ENCODE measurements at regions not wholly inside any gene's neighbourhood (a gene's known extent, or its start where the extent isn't known, plus 50 kb on each side); places are given as distances from the start of the nearest gene placed in this dataset.
A peak's percentile ranks its signal among the peaks of the same experiment; 100 is the strongest.

- Mint-ChIP-seq H3K36me3 (ENCODE audit: low read depth, unreplicated experiment) (no peaks in the 10 kb centered on the region), H3K4me3 (ENCODE audit: unreplicated experiment) (no peak overlapping the region), H3K4me1 (ENCODE audit: low read depth, unreplicated experiment) (peaks cover 21% of the 10 kb centered on the region), H3K27me3 (ENCODE audit: low read depth, unreplicated experiment) (peaks cover 2% of the 10 kb centered on the region), H3K27ac (ENCODE audit: unreplicated experiment) (no peak overlapping the region), H3K9me3 (ENCODE audit: unreplicated experiment) (no peaks in the 10 kb centered on the region)
- FAIRE-seq (no peak), DNase-seq (ENCODE audit: low read depth) (no peak)
- H3K9me3 ChIP-seq (ENCODE audit: insufficient read depth, low read depth, low read length): no peaks in the 10 kb centered on the region
- H3K27me3 ChIP-seq (ENCODE audit: insufficient read depth, low read length): no peaks in the 10 kb centered on the region
- no peak overlapping the region for H3K4me3 ChIP-seq (ENCODE audit: insufficient read depth, low read depth, low read length)
- no peak overlapping the region for H3K9ac ChIP-seq (ENCODE audit: low read length)
- TF ChIP-seq CTCF (IDR thresholded peaks at IDR 0.05; ENCODE audit: insufficient read depth, low read depth, low read length): no peak
- TF ChIP-seq EZH2 (IDR thresholded peaks at IDR 0.05; ENCODE audit: insufficient read depth, low read length): no peak
- H2AFZ ChIP-seq (ENCODE audit: low read depth, low read length): no peak overlapping the region
- H4K20me1 ChIP-seq (ENCODE audit: insufficient read depth, low read length): no peaks in the 10 kb centered on the region
- peaks cover 20% of the 10 kb centered on the region for H3K4me1 ChIP-seq (ENCODE audit: insufficient read depth, low read length)
- no peak overlapping the region for H3K27ac ChIP-seq (ENCODE audit: low read depth, low read length)
- H3K36me3 ChIP-seq (ENCODE audit: insufficient read depth, low read length): no peaks in the 10 kb centered on the region
- H3K79me2 ChIP-seq (ENCODE audit: insufficient read depth, low read length): no peaks in the 10 kb centered on the region
- no peak overlapping the region for H3K4me2 ChIP-seq (ENCODE audit: low read length)
These were observed 111.8 kb downstream of the B3GNT2 start for GRCh38 chr2:62307469-62308389.

GRCh38 chr2:62306751-62307468 is 111.0 kb downstream of the B3GNT2 start:
- H3K4me2 ChIP-seq (ENCODE audit: low read length): peak overlapping the region; percentile 54
- peaks cover 21% of the 10 kb centered on the region for H3K4me1 Mint-ChIP-seq (ENCODE audit: low read depth, unreplicated experiment)
- H3K79me2 ChIP-seq (ENCODE audit: insufficient read depth, low read length): no peaks in the 10 kb centered on the region
- H3K9ac ChIP-seq (ENCODE audit: low read length): no peak overlapping the region
- H3K27me3 Mint-ChIP-seq (ENCODE audit: low read depth, unreplicated experiment): peaks cover 2% of the 10 kb centered on the region
- H3K4me3 ChIP-seq (ENCODE audit: insufficient read depth, low read depth, low read length): no peak overlapping the region
- no peaks in the 10 kb centered on the region for H3K9me3 ChIP-seq (ENCODE audit: insufficient read depth, low read depth, low read length)
- H3K36me3 ChIP-seq (ENCODE audit: insufficient read depth, low read length): no peaks in the 10 kb centered on the region
- FAIRE-seq (no peak), DNase-seq (ENCODE audit: low read depth) (no peak)
- no peak overlapping the region for H3K27ac Mint-ChIP-seq (ENCODE audit: unreplicated experiment)
- H3K36me3 Mint-ChIP-seq (ENCODE audit: low read depth, unreplicated experiment): no peaks in the 10 kb centered on the region
- H3K27me3 ChIP-seq (ENCODE audit: insufficient read depth, low read length): no peaks in the 10 kb centered on the region
- no peaks in the 10 kb centered on the region for H4K20me1 ChIP-seq (ENCODE audit: insufficient read depth, low read length)
- no peak for TF ChIP-seq CTCF (IDR thresholded peaks at IDR 0.05; ENCODE audit: insufficient read depth, low read depth, low read length)
- TF ChIP-seq EZH2 (IDR thresholded peaks at IDR 0.05; ENCODE audit: insufficient read depth, low read length): no peak
- peaks cover 20% of the 10 kb centered on the region for H3K4me1 ChIP-seq (ENCODE audit: insufficient read depth, low read length)
- H3K4me3 Mint-ChIP-seq (ENCODE audit: unreplicated experiment): no peak overlapping the region
- H3K27ac ChIP-seq (ENCODE audit: low read depth, low read length): no peak overlapping the region
- no peaks in the 10 kb centered on the region for H3K9me3 Mint-ChIP-seq (ENCODE audit: unreplicated experiment)
- H2AFZ ChIP-seq (ENCODE audit: low read depth, low read length): peak overlapping the region; percentile 48
